ENCODE measurements at regions not wholly inside any gene's neighbourhood (a gene's known extent, or its start where the extent isn't known, plus 50 kb on each side); places are given as distances from the start of the nearest gene placed in this dataset.

DNA sequence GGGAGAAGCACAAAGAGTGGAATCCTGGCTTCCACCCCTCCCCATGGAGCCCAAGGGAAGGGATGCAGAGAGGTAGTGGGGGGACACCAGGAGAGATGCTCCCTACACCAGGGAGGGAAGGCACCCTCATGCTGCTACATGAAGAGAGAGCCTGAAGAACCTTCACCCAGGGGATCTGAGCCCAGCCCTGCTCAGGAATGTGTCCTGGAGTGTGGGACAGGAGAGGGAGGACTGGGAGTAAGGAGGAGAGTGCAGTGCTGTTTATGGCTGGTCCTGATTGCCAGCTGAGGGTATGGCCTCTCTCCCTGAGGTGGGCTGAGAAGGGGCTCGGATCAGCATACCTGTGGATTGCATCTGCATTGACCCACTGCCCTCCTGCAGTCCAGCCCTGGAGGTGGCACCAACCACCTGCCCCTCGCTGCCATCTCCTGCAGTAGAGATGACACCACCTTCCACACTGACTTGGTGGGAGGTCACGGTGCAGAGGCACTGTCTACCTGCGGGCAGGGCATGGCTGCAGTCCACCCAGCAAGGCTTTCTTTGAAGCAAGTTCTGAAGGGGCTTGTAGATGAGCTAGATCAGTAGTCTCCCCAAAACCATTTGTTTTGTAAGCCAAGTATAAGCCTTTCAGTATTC lies 114.9 kb upstream of the SLC25A48 start (continued):
- TF ChIP-seq, protein P1, sequence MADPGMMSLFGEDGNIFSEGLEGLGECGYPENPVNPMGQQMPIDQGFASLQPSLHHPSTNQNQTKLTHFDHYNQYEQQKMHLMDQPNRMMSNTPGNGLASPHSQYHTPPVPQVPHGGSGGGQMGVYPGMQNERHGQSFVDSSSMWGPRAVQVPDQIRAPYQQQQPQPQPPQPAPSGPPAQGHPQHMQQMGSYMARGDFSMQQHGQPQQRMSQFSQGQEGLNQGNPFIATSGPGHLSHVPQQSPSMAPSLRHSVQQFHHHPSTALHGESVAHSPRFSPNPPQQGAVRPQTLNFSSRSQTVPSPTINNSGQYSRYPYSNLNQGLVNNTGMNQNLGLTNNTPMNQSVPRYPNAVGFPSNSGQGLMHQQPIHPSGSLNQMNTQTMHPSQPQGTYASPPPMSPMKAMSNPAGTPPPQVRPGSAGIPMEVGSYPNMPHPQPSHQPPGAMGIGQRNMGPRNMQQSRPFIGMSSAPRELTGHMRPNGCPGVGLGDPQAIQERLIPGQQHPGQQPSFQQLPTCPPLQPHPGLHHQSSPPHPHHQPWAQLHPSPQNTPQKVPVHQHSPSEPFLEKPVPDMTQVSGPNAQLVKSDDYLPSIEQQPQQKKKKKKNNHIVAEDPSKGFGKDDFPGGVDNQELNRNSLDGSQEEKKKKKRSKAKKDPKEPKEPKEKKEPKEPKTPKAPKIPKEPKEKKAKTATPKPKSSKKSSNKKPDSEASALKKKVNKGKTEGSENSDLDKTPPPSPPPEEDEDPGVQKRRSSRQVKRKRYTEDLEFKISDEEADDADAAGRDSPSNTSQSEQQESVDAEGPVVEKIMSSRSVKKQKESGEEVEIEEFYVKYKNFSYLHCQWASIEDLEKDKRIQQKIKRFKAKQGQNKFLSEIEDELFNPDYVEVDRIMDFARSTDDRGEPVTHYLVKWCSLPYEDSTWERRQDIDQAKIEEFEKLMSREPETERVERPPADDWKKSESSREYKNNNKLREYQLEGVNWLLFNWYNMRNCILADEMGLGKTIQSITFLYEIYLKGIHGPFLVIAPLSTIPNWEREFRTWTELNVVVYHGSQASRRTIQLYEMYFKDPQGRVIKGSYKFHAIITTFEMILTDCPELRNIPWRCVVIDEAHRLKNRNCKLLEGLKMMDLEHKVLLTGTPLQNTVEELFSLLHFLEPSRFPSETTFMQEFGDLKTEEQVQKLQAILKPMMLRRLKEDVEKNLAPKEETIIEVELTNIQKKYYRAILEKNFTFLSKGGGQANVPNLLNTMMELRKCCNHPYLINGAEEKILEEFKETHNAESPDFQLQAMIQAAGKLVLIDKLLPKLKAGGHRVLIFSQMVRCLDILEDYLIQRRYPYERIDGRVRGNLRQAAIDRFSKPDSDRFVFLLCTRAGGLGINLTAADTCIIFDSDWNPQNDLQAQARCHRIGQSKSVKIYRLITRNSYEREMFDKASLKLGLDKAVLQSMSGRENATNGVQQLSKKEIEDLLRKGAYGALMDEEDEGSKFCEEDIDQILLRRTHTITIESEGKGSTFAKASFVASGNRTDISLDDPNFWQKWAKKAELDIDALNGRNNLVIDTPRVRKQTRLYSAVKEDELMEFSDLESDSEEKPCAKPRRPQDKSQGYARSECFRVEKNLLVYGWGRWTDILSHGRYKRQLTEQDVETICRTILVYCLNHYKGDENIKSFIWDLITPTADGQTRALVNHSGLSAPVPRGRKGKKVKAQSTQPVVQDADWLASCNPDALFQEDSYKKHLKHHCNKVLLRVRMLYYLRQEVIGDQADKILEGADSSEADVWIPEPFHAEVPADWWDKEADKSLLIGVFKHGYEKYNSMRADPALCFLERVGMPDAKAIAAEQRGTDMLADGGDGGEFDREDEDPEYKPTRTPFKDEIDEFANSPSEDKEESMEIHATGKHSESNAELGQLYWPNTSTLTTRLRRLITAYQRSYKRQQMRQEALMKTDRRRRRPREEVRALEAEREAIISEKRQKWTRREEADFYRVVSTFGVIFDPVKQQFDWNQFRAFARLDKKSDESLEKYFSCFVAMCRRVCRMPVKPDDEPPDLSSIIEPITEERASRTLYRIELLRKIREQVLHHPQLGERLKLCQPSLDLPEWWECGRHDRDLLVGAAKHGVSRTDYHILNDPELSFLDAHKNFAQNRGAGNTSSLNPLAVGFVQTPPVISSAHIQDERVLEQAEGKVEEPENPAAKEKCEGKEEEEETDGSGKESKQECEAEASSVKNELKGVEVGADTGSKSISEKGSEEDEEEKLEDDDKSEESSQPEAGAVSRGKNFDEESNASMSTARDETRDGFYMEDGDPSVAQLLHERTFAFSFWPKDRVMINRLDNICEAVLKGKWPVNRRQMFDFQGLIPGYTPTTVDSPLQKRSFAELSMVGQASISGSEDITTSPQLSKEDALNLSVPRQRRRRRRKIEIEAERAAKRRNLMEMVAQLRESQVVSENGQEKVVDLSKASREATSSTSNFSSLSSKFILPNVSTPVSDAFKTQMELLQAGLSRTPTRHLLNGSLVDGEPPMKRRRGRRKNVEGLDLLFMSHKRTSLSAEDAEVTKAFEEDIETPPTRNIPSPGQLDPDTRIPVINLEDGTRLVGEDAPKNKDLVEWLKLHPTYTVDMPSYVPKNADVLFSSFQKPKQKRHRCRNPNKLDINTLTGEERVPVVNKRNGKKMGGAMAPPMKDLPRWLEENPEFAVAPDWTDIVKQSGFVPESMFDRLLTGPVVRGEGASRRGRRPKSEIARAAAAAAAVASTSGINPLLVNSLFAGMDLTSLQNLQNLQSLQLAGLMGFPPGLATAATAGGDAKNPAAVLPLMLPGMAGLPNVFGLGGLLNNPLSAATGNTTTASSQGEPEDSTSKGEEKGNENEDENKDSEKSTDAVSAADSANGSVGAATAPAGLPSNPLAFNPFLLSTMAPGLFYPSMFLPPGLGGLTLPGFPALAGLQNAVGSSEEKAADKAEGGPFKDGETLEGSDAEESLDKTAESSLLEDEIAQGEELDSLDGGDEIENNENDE (IDR thresholded peaks at IDR 0.05; ENCODE audit: insufficient replicate concordance, low read length) = no peak
- TF ChIP-seq SP2 (IDR thresholded peaks at IDR 0.05; ENCODE audit: low read length) = no peak
- TF ChIP-seq JUND (IDR thresholded peaks at IDR 0.05; ENCODE audit: low read length) = no peak
- no peak for TF ChIP-seq SP1 (IDR thresholded peaks at IDR 0.05; ENCODE audit: low read depth, low read length)
- no peak for TF ChIP-seq CHD1 (IDR thresholded peaks at IDR 0.05; ENCODE audit: low read depth, low read length)

Measured in H1 (cell line).